ENCODE measurements at regions not wholly inside any gene's neighbourhood (a gene's known extent, or its start where the extent isn't known, plus 50 kb on each side); places are given as distances from the start of the nearest gene placed in this dataset.
"Not testable (repeated sequence)": the region's sequence is repeated elsewhere in the genome, so short reads cannot be mapped to it uniquely, and the experiment has no call there.

GRCh38 chr4:110867251-110867960 lies 244.5 kb upstream of the PITX2 start:
- peaks cover 3% of the 10 kb centered on the region for H3K4me1 Mint-ChIP-seq
- H3K27me3 Mint-ChIP-seq, result no peaks in the 10 kb centered on the region
- DNase-seq (no peak), ATAC-seq (ENCODE audit: low read depth) (no peak)
- no peaks in the 10 kb centered on the region for H3K36me3 Mint-ChIP-seq
- H3K4me3 Mint-ChIP-seq, result no peak overlapping the region
- POLR2A ChIA-PET, result no interaction called here
- H3K27ac Mint-ChIP-seq, result no peak overlapping the region
- H3K9me3 Mint-ChIP-seq, result peaks cover 2% of the 10 kb centered on the region

GRCh38 chr4:110867981-110868720 lies 245.3 kb upstream of the PITX2 start:
- H3K27ac Mint-ChIP-seq, result no peak overlapping the region
- no peak for DNase-seq
- peaks cover 2% of the 10 kb centered on the region for H3K9me3 Mint-ChIP-seq
- POLR2A ChIA-PET, result no interaction called here
- ATAC-seq (ENCODE audit: low read depth), result no peak
- H3K4me3 Mint-ChIP-seq, result no peak overlapping the region
- H3K27me3 Mint-ChIP-seq, result no peaks in the 10 kb centered on the region
- no peaks in the 10 kb centered on the region for H3K36me3 Mint-ChIP-seq
- H3K4me1 Mint-ChIP-seq, result peaks cover 3% of the 10 kb centered on the region

- ATAC-seq (ENCODE audit: low read depth) (no peak), DNase-seq (no peak)
- no peaks in the 10 kb centered on the region for H3K36me3 Mint-ChIP-seq
- H3K27ac Mint-ChIP-seq, result no peak overlapping the region
- POLR2A ChIA-PET, result no interaction called here
- H3K27me3 Mint-ChIP-seq, result no peaks in the 10 kb centered on the region
- peaks cover 2% of the 10 kb centered on the region for H3K9me3 Mint-ChIP-seq
- H3K4me3 Mint-ChIP-seq, result no peak overlapping the region
- peaks cover 3% of the 10 kb centered on the region for H3K4me1 Mint-ChIP-seq
Measured at GRCh38 chr4:110869114-110869513, 246.2 kb upstream of the PITX2 start.

- ATAC-seq (ENCODE audit: low read depth), result no peak
- DNase-seq, result no peak
- Mint-ChIP-seq H3K27ac (no peak overlapping the region), H3K4me1 (peaks cover 3% of the 10 kb centered on the region), H3K36me3 (no peaks in the 10 kb centered on the region), H3K4me3 (no peak overlapping the region), H3K9me3 (peaks cover 2% of the 10 kb centered on the region), H3K27me3 (no peaks in the 10 kb centered on the region)
- POLR2A ChIA-PET, result no interaction called here
Measured at GRCh38 chr4:110869862-110870572, 247.1 kb upstream of the PITX2 start.

- H3K4me1 Mint-ChIP-seq; H3K36me3 Mint-ChIP-seq; H3K27ac Mint-ChIP-seq; H3K9me3 Mint-ChIP-seq; ATAC-seq (ENCODE audit: low read depth); DNase-seq; POLR2A ChIA-PET; H3K4me3 Mint-ChIP-seq; H3K27me3 Mint-ChIP-seq: not testable (repeated sequence)
Measured at GRCh38 chr4:110876214-110876613, 253.3 kb upstream of the PITX2 start.

- Mint-ChIP-seq H3K4me3 (no peak overlapping the region), H3K4me1 (no peaks in the 10 kb centered on the region), H3K36me3 (no peaks in the 10 kb centered on the region), H3K9me3 (peaks cover 3% of the 10 kb centered on the region), H3K27ac (no peak overlapping the region), H3K27me3 (no peaks in the 10 kb centered on the region)
- POLR2A ChIA-PET, result no interaction called here
- no peak for DNase-seq
- no peak for ATAC-seq (ENCODE audit: low read depth)
Measured at GRCh38 chr4:110876866-110877265, 254.0 kb upstream of the PITX2 start.

GRCh38 chr4:110877778-110878370 lies 255.0 kb upstream of the PITX2 start:
- Mint-ChIP-seq H3K27ac (no peak overlapping the region), H3K4me3 (no peak overlapping the region), H3K4me1 (no peaks in the 10 kb centered on the region), H3K36me3 (no peaks in the 10 kb centered on the region), H3K27me3 (no peaks in the 10 kb centered on the region), H3K9me3 (peaks cover 3% of the 10 kb centered on the region)
- DNase-seq, result no peak
- POLR2A ChIA-PET, result no interaction called here
- no peak for ATAC-seq (ENCODE audit: low read depth)

- H3K36me3 Mint-ChIP-seq, result no peaks in the 10 kb centered on the region
- H3K27me3 Mint-ChIP-seq, result no peaks in the 10 kb centered on the region
- DNase-seq (no peak), ATAC-seq (ENCODE audit: low read depth) (no peak)
- H3K9me3 Mint-ChIP-seq, result peaks cover 3% of the 10 kb centered on the region
- POLR2A ChIA-PET, result no interaction called here
- no peak overlapping the region for H3K4me3 Mint-ChIP-seq
- H3K27ac Mint-ChIP-seq, result no peak overlapping the region
- no peaks in the 10 kb centered on the region for H3K4me1 Mint-ChIP-seq
Measured at GRCh38 chr4:110878413-110878812, 255.5 kb upstream of the PITX2 start.

- H3K4me3 Mint-ChIP-seq, result no peak overlapping the region
- H3K4me1 Mint-ChIP-seq, result no peaks in the 10 kb centered on the region
- POLR2A ChIA-PET, result no interaction called here
- H3K27me3 Mint-ChIP-seq, result no peaks in the 10 kb centered on the region
- peaks cover 3% of the 10 kb centered on the region for H3K9me3 Mint-ChIP-seq
- ATAC-seq (ENCODE audit: low read depth) (no peak), DNase-seq (no peak)
- H3K27ac Mint-ChIP-seq, result no peak overlapping the region
- no peaks in the 10 kb centered on the region for H3K36me3 Mint-ChIP-seq
Measured at GRCh38 chr4:110878956-110879355, 256.1 kb upstream of the PITX2 start.

GRCh38 chr4:110886270-110886669 lies 263.4 kb upstream of the PITX2 start:
- Mint-ChIP-seq H3K27ac (no peak overlapping the region), H3K4me3 (no peak overlapping the region), H3K27me3 (no peaks in the 10 kb centered on the region), H3K36me3 (no peaks in the 10 kb centered on the region), H3K9me3 (no peaks in the 10 kb centered on the region), H3K4me1 (no peaks in the 10 kb centered on the region)
- DNase-seq (no peak), ATAC-seq (ENCODE audit: low read depth) (no peak)
- POLR2A ChIA-PET, result no interaction called here

GRCh38 chr4:110886856-110887255 lies 264.0 kb upstream of the PITX2 start:
- no peak overlapping the region for H3K4me3 Mint-ChIP-seq
- DNase-seq, result no peak
- no peaks in the 10 kb centered on the region for H3K4me1 Mint-ChIP-seq
- no peak for ATAC-seq (ENCODE audit: low read depth)
- no peaks in the 10 kb centered on the region for H3K36me3 Mint-ChIP-seq
- no peaks in the 10 kb centered on the region for H3K27me3 Mint-ChIP-seq
- no peaks in the 10 kb centered on the region for H3K9me3 Mint-ChIP-seq
- POLR2A ChIA-PET, result no interaction called here
- no peak overlapping the region for H3K27ac Mint-ChIP-seq

GRCh38 chr4:110897784-110898183 lies 274.9 kb upstream of the PITX2 start:
- no peaks in the 10 kb centered on the region for H3K27me3 Mint-ChIP-seq
- H3K36me3 Mint-ChIP-seq, result no peaks in the 10 kb centered on the region
- no peaks in the 10 kb centered on the region for H3K9me3 Mint-ChIP-seq
- no peak overlapping the region for H3K4me3 Mint-ChIP-seq
- no peaks in the 10 kb centered on the region for H3K4me1 Mint-ChIP-seq
- ATAC-seq (ENCODE audit: low read depth) (no peak), DNase-seq (no peak)
- POLR2A ChIA-PET, result no interaction called here
- H3K27ac Mint-ChIP-seq, result no peak overlapping the region

- POLR2A ChIA-PET, result no interaction called here
- Mint-ChIP-seq H3K4me3 (no peak overlapping the region), H3K27me3 (no peaks in the 10 kb centered on the region), H3K4me1 (no peaks in the 10 kb centered on the region), H3K9me3 (no peaks in the 10 kb centered on the region), H3K36me3 (no peaks in the 10 kb centered on the region), H3K27ac (no peak overlapping the region)
- ATAC-seq (ENCODE audit: low read depth) (no peak), DNase-seq (no peak)
Measured at GRCh38 chr4:110898290-110898689, 275.4 kb upstream of the PITX2 start.
